VCaP (cell line): ENCODE measurements at regions not wholly inside any gene's neighbourhood (a gene's known extent, or its start where the extent isn't known, plus 50 kb on each side); places are given as distances from the start of the nearest gene placed in this dataset.

Experiments
- H3K27ac ChIP-seq: fragments of 450-650 bp; 2 replicates; pipeline ENCODE4 v1.5.1; 2017
- CTCF ChIP-seq: fragments of 450-650 bp; conservative IDR thresholded peaks from 2 replicates; pipeline ENCODE4 v1.5.1; 2017; ENCODE audit warnings: mild to moderate bottlenecking, moderate library complexity

- no peak overlapping the region for H3K27ac ChIP-seq
- TF ChIP-seq CTCF, result no peak
These were observed 63.3 kb upstream of the ITPRID2 start for GRCh38 chr2:181828122-181828705.

- TF ChIP-seq CTCF, result no peak
- H3K27ac ChIP-seq, result no peak overlapping the region
These were observed 62.3 kb upstream of the ITPRID2 start for GRCh38 chr2:181829230-181829629.

- TF ChIP-seq CTCF, result no peak
- no peak overlapping the region for H3K27ac ChIP-seq
These were observed 59.5 kb upstream of the ITPRID2 start for GRCh38 chr2:181832015-181832414.

GRCh38 chr2:181836583-181836982 lies 54.9 kb upstream of the ITPRID2 start:
- H3K27ac ChIP-seq, result no peak overlapping the region
- no peak for TF ChIP-seq CTCF

GRCh38 chr2:181837563-181837962 lies 54.0 kb upstream of the ITPRID2 start:
- no peak for TF ChIP-seq CTCF
- H3K27ac ChIP-seq, result no peak overlapping the region

- TF ChIP-seq CTCF, result no peak
- no peak overlapping the region for H3K27ac ChIP-seq
These were observed 51.7 kb upstream of the ITPRID2 start for GRCh38 chr2:181839811-181840210.

GRCh38 chr2:181841079-181841478 lies 50.5 kb upstream of the ITPRID2 start:
- TF ChIP-seq CTCF, result no peak
- no peak overlapping the region for H3K27ac ChIP-seq
